Ascending aorta (tissue), 2 donors: ENCODE measurements at regions not wholly inside any gene's neighbourhood (a gene's known extent, or its start where the extent isn't known, plus 50 kb on each side); places are given as distances from the start of the nearest gene placed in this dataset.

Source experiments
- DNase-seq, 2 donors: peaks; one replicate each; pipeline ENCODE4 v3.0.0-alpha.2; 2019; ENCODE audit warnings: low spot score in 2 of 2
- H3K27ac ChIP-seq, 2 donors: fragments of 200-600 bp; sonication (generic); one replicate each; pipeline ENCODE4 v1.5.1; 2016 to 2017; ENCODE audit warnings: mild to moderate bottlenecking in 1 of 2
- H3K27me3 ChIP-seq: fragments of 200-600 bp; sonication (generic); one replicate; pipeline ENCODE4 v1.5.1; 2017
- H3K36me3 ChIP-seq, 2 donors: fragments of 200-600 bp; sonication (generic); one replicate each; pipeline ENCODE4 v1.5.1; 2016
- H3K4me1 ChIP-seq, 2 donors: fragments of 200-600 bp; sonication (generic); one replicate each; pipeline ENCODE4 v1.5.1; 2016 to 2017; ENCODE audit warnings: mild to moderate bottlenecking in 1 of 2
- H3K4me3 ChIP-seq, 2 donors: fragments of 200-600 bp; sonication (generic); one replicate each; pipeline ENCODE4 v1.5.1; 2016 to 2017; ENCODE audit warnings: mild to moderate bottlenecking in 1 of 2
- H3K9me3 ChIP-seq, 2 donors: fragments of 200-600 bp; sonication (generic); one replicate each; pipeline ENCODE4 v1.5.1; 2016
- CTCF ChIP-seq, 3 experiments: fragments of 200-600 bp in 2 of 3; fragments of 450-650 bp in 1 of 3; sonication (generic) in 2 of 3; IDR thresholded peaks; one replicate each; pipeline ENCODE4 v1.5.1; 2016 to 2019; ENCODE audit warnings: antibody characterized with exemption in 3 of 3, mild to moderate bottlenecking in 1 of 3, moderate library complexity in 1 of 3
- intact Hi-C: fragments of 100-400 bp; cut with DNase I; formaldehyde crosslinking; loops from one replicate; pipeline ENCODE4 v1.15.1; 2023

DNA sequence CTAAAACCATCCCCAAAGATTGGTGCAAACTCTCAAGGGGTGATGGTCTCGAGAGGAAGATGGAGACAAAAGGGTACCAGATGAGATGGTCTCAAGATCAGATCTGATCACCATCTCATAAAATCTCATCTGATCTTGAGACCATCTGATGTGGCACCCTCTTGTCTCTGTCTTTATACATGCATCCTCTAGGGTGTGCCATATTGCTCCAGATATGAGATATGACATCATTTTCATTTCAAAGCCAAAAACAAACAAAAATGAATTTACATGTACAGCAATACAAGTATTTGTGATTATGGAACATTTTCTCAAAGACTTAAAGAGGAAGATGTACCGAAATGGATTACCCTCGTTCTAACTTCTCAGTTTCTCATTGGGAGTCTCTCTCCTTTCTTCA is 787.2 kb downstream of the GALC start:
- Histone ChIP-seq H3K9me3 (no peaks in the 10 kb centered on the region), H3K4me3 (no peak overlapping the region), H3K4me1 (no peaks in the 10 kb centered on the region), H3K27ac (no peak overlapping the region), H3K27me3 (no peaks in the 10 kb centered on the region), H3K36me3 (no peaks in the 10 kb centered on the region)
- no peak for DNase-seq
- TF ChIP-seq CTCF (IDR thresholded peaks at IDR 0.05) = no peak
- intact Hi-C loops = no loop called here

DNA sequence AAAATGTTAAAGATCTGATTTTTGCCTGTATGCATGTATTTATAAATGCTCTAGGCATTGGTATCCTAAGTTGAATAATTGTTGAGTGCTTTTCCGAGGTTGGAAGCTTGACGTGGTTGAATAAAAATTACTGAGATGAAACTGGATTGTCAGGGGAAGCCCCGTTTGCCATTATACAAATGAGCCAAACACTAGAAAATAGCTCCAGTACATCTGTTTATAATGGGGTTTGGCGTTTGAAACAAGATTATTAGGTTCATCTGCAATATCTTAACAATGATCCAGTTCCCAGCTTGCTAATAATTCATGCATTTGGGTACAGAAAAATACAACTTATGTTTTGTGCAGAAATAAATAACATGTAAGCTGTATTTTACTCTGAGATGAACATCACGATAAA is 789.6 kb downstream of the GALC start:
- no peaks in the 10 kb centered on the region for H3K27me3 ChIP-seq
- no peak overlapping the region for H3K4me3 ChIP-seq
- no peak for DNase-seq
- intact Hi-C loops = no loop called here
- H3K9me3 ChIP-seq = no peaks in the 10 kb centered on the region
- no peaks in the 10 kb centered on the region for H3K4me1 ChIP-seq
- no peak for TF ChIP-seq CTCF (IDR thresholded peaks at IDR 0.05)
- H3K27ac ChIP-seq = no peak overlapping the region
- H3K36me3 ChIP-seq = no peaks in the 10 kb centered on the region

DNA sequence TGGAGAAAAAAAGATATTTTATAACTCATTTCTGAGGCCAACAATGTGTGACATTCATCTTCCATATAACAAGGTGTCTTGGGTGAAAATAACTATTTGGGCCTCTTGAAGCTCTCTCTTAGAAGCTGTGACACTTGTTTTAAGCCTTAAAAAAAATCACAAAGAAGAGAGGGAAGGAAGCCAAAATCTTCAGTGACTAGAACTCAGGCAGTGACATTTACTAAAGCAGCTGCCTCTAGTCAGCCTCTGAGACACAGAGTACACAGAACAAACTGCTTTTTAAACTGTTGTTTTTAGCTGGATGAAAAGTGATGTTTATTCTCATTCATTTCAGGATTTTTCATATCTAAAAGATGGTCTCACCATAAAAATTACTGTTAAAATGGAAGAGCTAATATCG is 793.6 kb downstream of the GALC start:
- no peak for DNase-seq
- H3K9me3 ChIP-seq = no peaks in the 10 kb centered on the region
- H3K4me1 ChIP-seq = no peaks in the 10 kb centered on the region
- H3K4me3 ChIP-seq = no peak overlapping the region
- intact Hi-C loops = no loop called here
- H3K27me3 ChIP-seq = no peaks in the 10 kb centered on the region
- TF ChIP-seq CTCF (IDR thresholded peaks at IDR 0.05) = no peak
- no peak overlapping the region for H3K27ac ChIP-seq
- no peaks in the 10 kb centered on the region for H3K36me3 ChIP-seq

DNA sequence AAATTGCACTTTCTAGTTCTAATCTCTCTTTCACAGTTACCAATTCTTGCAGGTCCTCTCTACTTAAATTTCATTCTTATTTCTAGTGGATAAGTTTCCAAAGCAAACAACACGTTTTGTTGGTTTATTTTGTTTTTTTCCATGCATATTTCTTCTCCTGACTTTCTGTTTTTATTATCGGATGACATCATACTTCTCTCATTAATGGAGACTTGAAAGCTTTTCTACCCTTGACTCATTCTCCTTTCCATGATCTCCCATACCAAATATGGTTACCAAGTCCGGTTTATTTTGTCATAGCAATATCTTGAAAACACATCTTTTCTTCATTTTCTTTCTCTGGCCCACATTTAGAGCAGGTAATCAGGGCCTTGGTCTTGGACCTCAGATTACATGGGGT is 796.5 kb downstream of the GALC start:
- H3K4me1 ChIP-seq = no peaks in the 10 kb centered on the region
- no peak overlapping the region for H3K4me3 ChIP-seq
- no peaks in the 10 kb centered on the region for H3K9me3 ChIP-seq
- TF ChIP-seq CTCF (IDR thresholded peaks at IDR 0.05) = no peak
- no peak overlapping the region for H3K27ac ChIP-seq
- no peaks in the 10 kb centered on the region for H3K27me3 ChIP-seq
- intact Hi-C loops = no loop called here
- no peak for DNase-seq
- H3K36me3 ChIP-seq = no peaks in the 10 kb centered on the region

DNA sequence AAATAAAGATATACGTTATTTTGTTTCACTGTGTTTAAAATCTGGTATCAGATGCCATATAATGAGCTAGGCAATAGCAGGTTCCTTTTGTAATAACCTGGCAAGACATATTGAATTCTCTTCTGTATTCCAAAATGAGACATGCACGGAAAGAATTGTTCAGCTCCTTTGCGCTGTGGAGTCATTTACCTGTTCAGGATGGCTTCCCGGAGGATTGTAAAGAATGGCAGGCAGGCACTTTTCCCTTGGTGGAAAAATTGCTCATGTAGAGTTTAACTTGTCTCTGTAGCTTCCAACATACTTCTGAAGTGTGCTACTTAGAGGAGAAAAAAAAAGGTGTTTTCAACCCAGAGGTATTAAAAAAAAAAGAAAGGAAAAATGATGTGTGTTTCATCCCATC is 805.2 kb downstream of the GALC start:
- Histone ChIP-seq H3K4me1 (no peaks in the 10 kb centered on the region), H3K4me3 (no peak overlapping the region), H3K27ac (no peak overlapping the region), H3K9me3 (no peaks in the 10 kb centered on the region), H3K36me3 (no peaks in the 10 kb centered on the region), H3K27me3 (no peaks in the 10 kb centered on the region)
- DNase-seq = no peak
- intact Hi-C loops = no loop called here
- TF ChIP-seq CTCF (IDR thresholded peaks at IDR 0.05) = no peak

GRCh38 chr14:87186737-87187136 is 806.2 kb downstream of the GALC start:
- intact Hi-C loops = no loop called here
- Histone ChIP-seq H3K36me3 (no peaks in the 10 kb centered on the region), H3K9me3 (no peaks in the 10 kb centered on the region), H3K27ac (no peak overlapping the region), H3K4me1 (no peaks in the 10 kb centered on the region), H3K27me3 (no peaks in the 10 kb centered on the region), H3K4me3 (no peak overlapping the region)
- TF ChIP-seq CTCF (IDR thresholded peaks at IDR 0.05) = no peak
- DNase-seq = no peak
